ENCODE measurements at regions not wholly inside any gene's neighbourhood (a gene's known extent, or its start where the extent isn't known, plus 50 kb on each side); places are given as distances from the start of the nearest gene placed in this dataset.

DNA sequence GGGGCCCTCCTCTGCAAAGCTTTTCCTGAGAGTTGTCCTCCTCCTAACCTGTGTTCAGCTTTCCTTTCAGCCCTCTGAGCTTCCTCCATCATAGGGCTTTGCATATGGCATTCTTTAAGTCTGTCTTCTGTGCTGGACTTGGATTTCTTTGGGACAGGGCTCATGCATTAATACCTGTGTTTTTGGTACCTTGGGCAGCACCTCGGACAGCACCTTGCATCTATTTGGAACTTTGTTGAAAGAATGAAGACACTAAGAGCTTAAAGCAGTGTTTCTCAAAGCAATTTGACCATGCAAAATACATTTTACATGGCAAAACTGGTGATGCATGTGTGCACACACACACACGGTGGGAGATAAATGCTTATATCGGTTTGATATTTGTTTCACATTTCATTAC, 115.0 kb upstream of the SRRM4 start:
- DNase-seq (ENCODE audit: low read depth): no peak
- TF ChIP-seq CTCF (IDR thresholded peaks at IDR 0.05; ENCODE audit: low read length, missing control alignments): no peak

DNA sequence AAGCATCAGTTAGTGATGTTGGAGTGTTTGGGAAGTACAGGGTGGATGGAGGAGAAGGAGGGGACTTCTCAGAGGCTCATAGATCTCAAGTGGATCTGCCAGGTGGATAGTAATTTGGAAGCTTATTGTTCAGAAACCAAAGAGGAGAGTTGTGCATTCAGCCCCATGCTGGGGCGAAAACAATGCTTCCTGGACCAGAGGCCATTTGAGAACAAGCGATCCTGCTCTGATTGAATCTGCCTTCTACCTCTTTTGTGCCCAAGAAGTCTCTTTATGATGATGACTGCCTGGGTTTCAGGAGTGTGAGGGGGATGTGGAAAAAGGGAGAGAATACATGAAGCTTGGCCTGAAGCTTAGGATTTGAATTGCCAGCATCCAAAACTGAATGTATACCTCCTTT, 110.8 kb upstream of the SRRM4 start:
- TF ChIP-seq CTCF (IDR thresholded peaks at IDR 0.05; ENCODE audit: low read length, missing control alignments): no peak
- no peak overlapping the region for H3K4me3 ChIP-seq (replicated peaks; ENCODE audit: low read depth, low read length)
- DNase-seq (ENCODE audit: low read depth): no peak

More for the DNA sequence above, 115.0 kb upstream of the SRRM4 start:
- H3K4me3 ChIP-seq (replicated peaks; ENCODE audit: low read depth, low read length): no peak overlapping the region

DNA sequence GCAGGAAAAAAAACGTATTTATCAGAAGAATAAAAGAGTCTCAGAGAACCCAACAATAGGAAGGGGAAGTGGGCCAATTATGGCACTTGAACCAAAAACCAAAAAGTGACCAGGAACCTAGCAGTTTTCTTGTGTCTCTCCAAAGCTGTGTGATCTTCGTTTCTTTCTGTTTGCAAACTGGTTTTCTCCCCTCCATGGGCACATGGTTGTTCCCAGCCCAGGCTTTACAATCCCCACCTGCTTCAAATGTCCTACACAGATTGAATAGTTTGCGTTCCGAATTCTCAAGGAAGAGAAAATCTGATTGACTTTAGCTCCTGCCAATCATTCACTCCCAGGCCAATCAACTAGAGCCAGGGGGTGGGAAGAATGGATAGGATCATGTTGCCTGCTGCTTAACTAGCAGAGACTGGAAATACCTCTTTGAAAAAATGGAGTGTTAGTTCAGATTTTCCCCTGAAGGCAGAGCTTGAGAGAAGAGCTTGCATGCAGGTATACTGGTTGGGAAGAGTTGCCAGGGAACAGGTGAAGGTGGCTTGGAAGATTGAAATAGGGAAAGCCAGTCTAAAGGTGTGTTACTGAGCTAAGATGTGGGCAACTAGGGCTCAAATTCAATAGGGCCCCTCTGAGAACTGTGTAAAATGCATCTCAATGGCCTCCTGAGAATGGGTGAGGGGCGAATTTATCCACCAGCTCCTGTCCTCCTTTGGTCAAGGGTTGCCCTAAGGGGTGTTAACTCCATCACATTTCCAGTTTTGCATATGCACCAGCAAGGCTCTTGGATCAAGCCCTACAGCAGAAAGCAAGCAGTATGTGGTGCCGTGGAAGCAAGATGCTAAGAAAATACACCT, 106.4 kb upstream of the SRRM4 start:
- TF ChIP-seq CTCF (IDR thresholded peaks at IDR 0.05; ENCODE audit: low read length, missing control alignments): no peak
- no peak for DNase-seq (ENCODE audit: low read depth)
- no peak overlapping the region for H3K4me3 ChIP-seq (replicated peaks; ENCODE audit: low read depth, low read length)

DNA sequence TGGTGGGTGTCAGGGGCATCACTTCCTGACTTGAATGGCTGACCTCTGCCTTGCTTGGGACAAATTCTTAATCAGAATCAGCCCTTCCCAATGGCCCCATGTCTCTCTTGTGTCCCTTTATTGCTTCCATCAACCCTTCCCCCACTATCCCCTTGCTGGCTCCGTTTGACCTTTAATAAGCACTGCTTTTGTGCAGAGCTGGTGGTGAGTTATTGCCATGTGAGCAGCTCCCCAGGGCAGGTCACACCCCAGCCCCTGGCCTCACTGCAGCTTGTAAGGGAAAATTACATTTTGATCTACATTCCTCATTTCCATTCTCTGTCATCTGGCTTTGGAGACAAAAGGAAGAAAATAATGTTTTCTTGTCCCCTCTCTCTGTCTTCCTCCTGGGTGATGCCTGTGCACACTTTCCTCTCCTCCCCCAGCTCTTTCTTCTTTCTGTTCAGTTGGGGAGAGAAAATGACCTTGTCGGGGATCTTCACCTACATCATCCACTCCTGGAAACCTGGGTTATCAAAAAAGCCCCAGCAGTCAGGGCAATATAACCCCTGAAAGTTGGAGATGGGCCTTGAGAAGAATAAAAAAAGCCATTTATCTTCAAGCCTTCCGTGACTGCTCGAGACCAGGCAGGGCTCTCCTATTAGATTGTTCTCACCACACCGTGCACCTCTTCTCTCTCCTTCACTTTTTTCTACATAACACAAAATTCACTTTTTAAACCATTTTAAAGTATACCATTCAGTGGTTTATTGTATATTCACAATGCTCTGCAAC, 100.4 kb upstream of the SRRM4 start:
- no peak for TF ChIP-seq CTCF (IDR thresholded peaks at IDR 0.05; ENCODE audit: low read length, missing control alignments)
- no peak for DNase-seq (ENCODE audit: low read depth)
- no peak overlapping the region for H3K4me3 ChIP-seq (replicated peaks; ENCODE audit: low read depth, low read length)

DNA sequence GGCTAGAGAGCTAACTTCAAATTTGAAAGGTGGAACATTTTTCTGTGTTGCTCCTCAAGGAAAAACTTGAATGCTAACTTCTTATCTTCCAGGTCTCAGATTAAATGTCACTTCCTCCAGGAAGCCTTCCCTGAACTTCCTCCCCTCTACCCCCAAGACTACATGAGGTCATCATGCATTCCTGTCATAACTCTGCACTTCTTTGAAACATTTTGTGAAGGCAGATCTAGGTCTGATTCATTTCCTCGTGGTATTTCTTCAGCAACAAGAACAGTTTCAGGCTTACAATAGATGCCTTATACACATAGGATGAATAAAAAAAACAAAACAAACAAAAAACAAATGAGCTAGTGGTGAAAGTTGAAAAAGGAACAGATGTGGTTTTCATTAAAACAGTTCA, 97.1 kb upstream of the SRRM4 start:
- no peak overlapping the region for H3K4me3 ChIP-seq (replicated peaks; ENCODE audit: low read depth, low read length)
- no peak for DNase-seq (ENCODE audit: low read depth)
- no peak for TF ChIP-seq CTCF (IDR thresholded peaks at IDR 0.05; ENCODE audit: low read length, missing control alignments)

DNA sequence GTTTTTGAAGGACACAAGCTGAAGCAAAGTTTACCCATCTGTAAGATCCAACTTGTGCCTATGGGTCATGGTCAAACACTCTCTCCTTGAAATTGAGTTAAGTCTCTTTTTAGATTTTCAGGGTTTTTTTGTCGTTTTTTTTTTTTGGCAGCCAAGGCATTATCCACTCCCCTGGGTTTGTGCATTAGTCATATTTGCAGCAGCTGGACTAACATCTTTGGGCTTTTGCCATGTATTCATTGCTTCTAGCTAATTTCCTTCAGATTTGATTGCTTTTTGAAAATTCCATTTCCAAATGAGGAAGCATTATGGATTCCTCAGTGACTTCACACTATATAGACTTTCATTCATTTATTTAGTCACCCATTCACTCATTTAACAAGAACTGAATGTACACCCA, 80.3 kb upstream of the SRRM4 start:
- TF ChIP-seq CTCF (IDR thresholded peaks at IDR 0.05; ENCODE audit: low read length, missing control alignments): no peak
- no peak overlapping the region for H3K4me3 ChIP-seq (replicated peaks; ENCODE audit: low read depth, low read length)
- no peak for DNase-seq (ENCODE audit: low read depth)

Data from fibroblast of pulmonary artery (primary cell).